ENCODE measurements at regions not wholly inside any gene's neighbourhood (a gene's known extent, or its start where the extent isn't known, plus 50 kb on each side); places are given as distances from the start of the nearest gene placed in this dataset.

DNA sequence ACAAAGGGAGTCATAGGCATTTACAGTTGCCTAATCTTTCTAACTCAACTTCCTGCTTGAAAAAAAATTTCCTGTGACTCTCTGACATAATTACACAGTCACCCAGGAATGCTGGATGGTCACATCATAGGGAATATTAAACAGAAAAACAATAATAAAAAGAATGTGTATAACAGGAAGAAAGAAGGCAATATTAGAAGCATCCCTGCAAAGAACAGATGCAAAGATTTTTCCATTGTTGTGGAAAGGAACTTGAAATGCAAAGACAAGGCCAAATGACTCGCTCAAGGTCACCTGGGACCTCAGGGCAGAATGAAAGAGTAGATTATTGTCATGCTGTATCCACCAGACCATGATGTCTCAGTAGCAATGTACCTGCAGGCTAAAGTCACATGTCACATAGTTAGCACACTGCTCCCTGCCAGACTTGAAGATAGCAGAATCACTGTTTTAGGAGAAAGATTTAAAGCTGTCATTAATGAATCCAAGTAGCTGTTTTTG, 184.3 kb downstream of the CYYR1 start:
- Histone ChIP-seq H3K36me3 (replicated peaks; ENCODE audit: low read depth, low read length) (no peaks in the 10 kb centered on the region), H3K27me3 (ENCODE audit: low read depth, low read length) (no peaks in the 10 kb centered on the region), H3K9me3 (ENCODE audit: insufficient read depth, low read length) (peaks cover 4% of the 10 kb centered on the region; the same call in 1 of the 2 replicates), H3K79me2 (ENCODE audit: low read length) (no peaks in the 10 kb centered on the region), H3K27ac (ENCODE audit: low read length) (no peak overlapping the region), H3K4me3 (ENCODE audit: low read length) (no peak overlapping the region), H3K9ac (ENCODE audit: low read length) (no peak overlapping the region), H2AFZ (ENCODE audit: low read depth, low read length) (no peak overlapping the region), H3K4me1 (ENCODE audit: low read length) (peaks cover 9% of the 10 kb centered on the region; the same call in 1 of the 2 replicates), H4K20me1 (ENCODE audit: insufficient read depth, low read length) (no peaks in the 10 kb centered on the region), H3K4me2 (ENCODE audit: low read length) (no peak overlapping the region)
- no peak for TF ChIP-seq EZH2phosphoT487 (IDR thresholded peaks at IDR 0.05; ENCODE audit: low read depth)
- TF ChIP-seq, protein P1, sequence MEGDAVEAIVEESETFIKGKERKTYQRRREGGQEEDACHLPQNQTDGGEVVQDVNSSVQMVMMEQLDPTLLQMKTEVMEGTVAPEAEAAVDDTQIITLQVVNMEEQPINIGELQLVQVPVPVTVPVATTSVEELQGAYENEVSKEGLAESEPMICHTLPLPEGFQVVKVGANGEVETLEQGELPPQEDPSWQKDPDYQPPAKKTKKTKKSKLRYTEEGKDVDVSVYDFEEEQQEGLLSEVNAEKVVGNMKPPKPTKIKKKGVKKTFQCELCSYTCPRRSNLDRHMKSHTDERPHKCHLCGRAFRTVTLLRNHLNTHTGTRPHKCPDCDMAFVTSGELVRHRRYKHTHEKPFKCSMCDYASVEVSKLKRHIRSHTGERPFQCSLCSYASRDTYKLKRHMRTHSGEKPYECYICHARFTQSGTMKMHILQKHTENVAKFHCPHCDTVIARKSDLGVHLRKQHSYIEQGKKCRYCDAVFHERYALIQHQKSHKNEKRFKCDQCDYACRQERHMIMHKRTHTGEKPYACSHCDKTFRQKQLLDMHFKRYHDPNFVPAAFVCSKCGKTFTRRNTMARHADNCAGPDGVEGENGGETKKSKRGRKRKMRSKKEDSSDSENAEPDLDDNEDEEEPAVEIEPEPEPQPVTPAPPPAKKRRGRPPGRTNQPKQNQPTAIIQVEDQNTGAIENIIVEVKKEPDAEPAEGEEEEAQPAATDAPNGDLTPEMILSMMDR (IDR thresholded peaks at IDR 0.05; ENCODE audit: low read depth, low read length), result no peak

DNA sequence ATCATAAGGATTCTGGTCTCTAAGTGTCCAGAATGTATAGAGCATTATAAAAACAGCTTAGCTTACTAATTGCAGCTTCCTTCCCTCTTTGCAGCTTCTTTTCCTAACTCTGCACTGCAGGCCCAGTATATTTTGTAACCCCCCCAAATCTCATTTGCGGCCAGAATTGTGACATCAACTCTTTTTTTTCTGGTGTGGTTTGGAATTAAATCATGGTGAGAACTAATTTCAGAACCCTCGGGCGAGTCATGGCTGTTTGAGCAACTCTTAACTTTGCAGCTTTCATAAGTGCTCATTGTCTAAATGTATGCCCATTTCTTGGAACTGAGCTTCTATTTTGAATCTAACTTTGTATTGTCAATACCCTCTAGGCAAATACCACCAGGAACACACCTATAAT, 187.4 kb downstream of the CYYR1 start:
- Histone ChIP-seq H3K36me3 (replicated peaks; ENCODE audit: low read depth, low read length) (no peaks in the 10 kb centered on the region), H3K27ac (ENCODE audit: low read length) (no peak overlapping the region), H3K27me3 (ENCODE audit: low read depth, low read length) (no peaks in the 10 kb centered on the region), H2AFZ (ENCODE audit: low read depth, low read length) (no peak overlapping the region), H3K4me1 (ENCODE audit: low read length) (peaks cover 8% of the 10 kb centered on the region; the same call in 1 of the 2 replicates), H3K9ac (ENCODE audit: low read length) (no peak overlapping the region), H3K79me2 (ENCODE audit: low read length) (no peaks in the 10 kb centered on the region), H4K20me1 (ENCODE audit: insufficient read depth, low read length) (no peaks in the 10 kb centered on the region), H3K9me3 (ENCODE audit: insufficient read depth, low read length) (peaks cover under 1% of the 10 kb centered on the region; the same call in 1 of the 2 replicates), H3K4me3 (ENCODE audit: low read length) (no peak overlapping the region), H3K4me2 (ENCODE audit: low read length) (no peak overlapping the region)
- no peak for TF ChIP-seq EZH2phosphoT487 (IDR thresholded peaks at IDR 0.05; ENCODE audit: low read depth)
- TF ChIP-seq, protein P1 (IDR thresholded peaks at IDR 0.05; ENCODE audit: low read depth, low read length), result no peak

DNA sequence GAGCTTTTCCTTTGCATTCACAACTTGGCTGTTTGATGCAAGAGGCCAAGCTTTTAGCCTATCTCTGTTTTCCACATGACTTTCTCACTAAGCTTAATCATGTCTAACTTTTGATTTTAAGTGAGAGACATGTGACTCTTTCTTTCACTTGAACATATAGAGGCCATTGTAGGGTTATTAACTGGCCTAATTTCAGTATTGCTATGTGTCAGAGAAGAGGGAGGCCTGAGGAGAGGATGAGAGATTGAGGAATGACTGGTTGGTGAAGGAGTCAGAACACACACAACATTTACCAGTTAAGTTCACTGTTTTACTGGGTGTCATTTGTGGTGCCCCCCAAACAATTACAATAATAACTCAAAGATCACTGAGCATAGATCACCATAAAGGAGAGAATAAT, 193.5 kb downstream of the CYYR1 start:
- no peak overlapping the region for H3K27ac ChIP-seq (ENCODE audit: low read length)
- no peak for TF ChIP-seq EZH2phosphoT487 (IDR thresholded peaks at IDR 0.05; ENCODE audit: low read depth)
- TF ChIP-seq, protein P1 (IDR thresholded peaks at IDR 0.05; ENCODE audit: low read depth, low read length), result no peak
- H3K4me1 ChIP-seq (ENCODE audit: low read length), result no peaks in the 10 kb centered on the region
- no peak overlapping the region for H3K9ac ChIP-seq (ENCODE audit: low read length)
- no peak overlapping the region for H2AFZ ChIP-seq (ENCODE audit: low read depth, low read length)
- no peak overlapping the region for H3K4me2 ChIP-seq (ENCODE audit: low read length)
- no peaks in the 10 kb centered on the region for H3K36me3 ChIP-seq (replicated peaks; ENCODE audit: low read depth, low read length)
- H3K27me3 ChIP-seq (ENCODE audit: low read depth, low read length), result no peaks in the 10 kb centered on the region
- H4K20me1 ChIP-seq (ENCODE audit: insufficient read depth, low read length), result no peaks in the 10 kb centered on the region
- no peak overlapping the region for H3K4me3 ChIP-seq (ENCODE audit: low read length)
- no peaks in the 10 kb centered on the region for H3K79me2 ChIP-seq (ENCODE audit: low read length)
- H3K9me3 ChIP-seq (ENCODE audit: insufficient read depth, low read length), result no peaks in the 10 kb centered on the region

DNA sequence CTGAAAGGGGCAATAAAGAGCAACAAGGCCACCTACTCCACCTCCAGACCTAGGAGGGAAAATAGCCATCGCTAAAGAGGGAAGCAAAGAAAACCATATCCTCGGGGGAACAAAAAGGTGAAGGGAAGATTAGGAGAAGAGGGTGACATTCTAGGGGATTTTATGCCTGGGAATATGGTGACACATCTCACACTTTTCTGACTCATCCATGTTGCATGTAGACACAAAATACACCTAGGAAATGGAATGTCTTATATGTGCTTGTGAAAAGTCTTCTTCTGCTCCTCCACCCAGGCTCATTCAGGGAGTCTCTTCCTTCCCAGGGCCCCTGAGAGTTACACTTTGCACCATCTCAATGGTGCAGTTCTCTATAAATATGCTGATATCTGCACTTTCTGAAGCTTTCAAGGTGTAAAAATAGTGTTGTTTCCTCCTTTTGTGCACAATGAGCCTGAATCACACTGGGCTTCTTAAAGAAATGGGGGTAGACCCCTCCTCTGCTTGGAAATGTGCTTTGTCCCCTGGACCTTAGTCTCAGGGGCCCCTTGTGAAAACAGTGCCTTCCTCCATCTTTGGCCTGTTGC, 195.9 kb downstream of the CYYR1 start:
- no peaks in the 10 kb centered on the region for H3K4me1 ChIP-seq (ENCODE audit: low read length)
- H3K27ac ChIP-seq (ENCODE audit: low read length), result no peak overlapping the region
- no peaks in the 10 kb centered on the region for H3K36me3 ChIP-seq (replicated peaks; ENCODE audit: low read depth, low read length)
- TF ChIP-seq, protein P1 (IDR thresholded peaks at IDR 0.05; ENCODE audit: low read depth, low read length), result no peak
- TF ChIP-seq EZH2phosphoT487 (IDR thresholded peaks at IDR 0.05; ENCODE audit: low read depth), result no peak
- H3K27me3 ChIP-seq (ENCODE audit: low read depth, low read length), result no peaks in the 10 kb centered on the region
- no peak overlapping the region for H3K4me3 ChIP-seq (ENCODE audit: low read length)
- H3K79me2 ChIP-seq (ENCODE audit: low read length), result no peaks in the 10 kb centered on the region
- no peaks in the 10 kb centered on the region for H4K20me1 ChIP-seq (ENCODE audit: insufficient read depth, low read length)
- no peak overlapping the region for H2AFZ ChIP-seq (ENCODE audit: low read depth, low read length)
- no peaks in the 10 kb centered on the region for H3K9me3 ChIP-seq (ENCODE audit: insufficient read depth, low read length)
- no peak overlapping the region for H3K4me2 ChIP-seq (ENCODE audit: low read length)
- H3K9ac ChIP-seq (ENCODE audit: low read length), result no peak overlapping the region

Measured in OCI-LY3 (cell line).